ENCODE measurements at regions not wholly inside any gene's neighbourhood (a gene's known extent, or its start where the extent isn't known, plus 50 kb on each side); places are given as distances from the start of the nearest gene placed in this dataset.

GRCh38 chr14:104277416-104278213 is 139.2 kb downstream of the KIF26A start:
- no peak for DNase-seq

GRCh38 chr14:104278214-104278534 is 139.8 kb downstream of the KIF26A start:
- DNase-seq, result no peak

GRCh38 chr14:104280085-104280901 is 141.9 kb downstream of the KIF26A start:
- DNase-seq, result no peak

- DNase-seq, result no peak
These were observed 142.7 kb downstream of the KIF26A start for GRCh38 chr14:104280902-104281767.

- DNase-seq, result no peak
These were observed 143.4 kb downstream of the KIF26A start for GRCh38 chr14:104281768-104282301.

GRCh38 chr14:104282332-104283196 is 144.2 kb downstream of the KIF26A start:
- no peak for DNase-seq

- no peak for DNase-seq
These were observed 145.1 kb downstream of the KIF26A start for GRCh38 chr14:104283197-104284106.

GRCh38 chr14:104284107-104284592 is 145.8 kb downstream of the KIF26A start:
- no peak for DNase-seq

- DNase-seq, result no peak
These were observed 146.5 kb downstream of the KIF26A start for GRCh38 chr14:104284636-104285507.

- no peak for DNase-seq
These were observed 147.1 kb downstream of the KIF26A start for GRCh38 chr14:104285508-104285840.

GRCh38 chr14:104286086-104286485 is 147.7 kb downstream of the KIF26A start:
- DNase-seq, result no peak

- no peak for DNase-seq
These were observed 148.1 kb downstream of the KIF26A start for GRCh38 chr14:104286496-104286895.

- DNase-seq, result no peak
These were observed 149.1 kb downstream of the KIF26A start for GRCh38 chr14:104287301-104288009.

GRCh38 chr14:104288272-104288671 is 149.9 kb downstream of the KIF26A start:
- no peak for DNase-seq

- DNase-seq, result no peak
These were observed 151.1 kb downstream of the KIF26A start for GRCh38 chr14:104289507-104289906.

- DNase-seq, result no peak
These were observed 151.8 kb downstream of the KIF26A start for GRCh38 chr14:104290058-104290667.

- DNase-seq, result no peak
These were observed 152.4 kb downstream of the KIF26A start for GRCh38 chr14:104290756-104291122.

GRCh38 chr14:104291123-104292000 is 153.0 kb downstream of the KIF26A start:
- DNase-seq, result peak; percentile 5
